Subcutaneous abdominal adipose tissue (tissue), 5 donors: ENCODE measurements at regions not wholly inside any gene's neighbourhood (a gene's known extent, or its start where the extent isn't known, plus 50 kb on each side); places are given as distances from the start of the nearest gene placed in this dataset.
"Not testable (repeated sequence)": the region's sequence is repeated elsewhere in the genome, so short reads cannot be mapped to it uniquely, and the experiment has no call there.

Experiments used
- H3K27ac ChIP-seq: one replicate; pipeline ENCODE4 v1.7.0; 2013; ENCODE audit warnings: low read depth, mild to moderate bottlenecking, inconsistent platforms, low read length, moderate library complexity
- H3K27me3 ChIP-seq, 5 donors: one replicate each; pipeline ENCODE4 v1.7.0; 2013; ENCODE audit warnings: low read length in 5 of 5, inconsistent platforms in 1 of 5; ENCODE audit not compliant: control insufficient read depth in 5 of 5, insufficient read depth in 4 of 5
- H3K36me3 ChIP-seq, 5 donors: one replicate each; pipeline ENCODE4 v1.7.0; 2013; ENCODE audit warnings: low read length in 5 of 5; ENCODE audit not compliant: control insufficient read depth in 5 of 5, insufficient read depth in 5 of 5
- H3K4me1 ChIP-seq, 5 donors: one replicate each; pipeline ENCODE4 v1.7.0; 2013; ENCODE audit warnings: low read length in 5 of 5, mild to moderate bottlenecking in 3 of 5, moderate library complexity in 1 of 5; ENCODE audit not compliant: control insufficient read depth in 5 of 5, insufficient read depth in 5 of 5
- H3K4me3 ChIP-seq, 5 donors: one replicate each; pipeline ENCODE4 v1.7.0; 2013; ENCODE audit warnings: low read length in 5 of 5, low read depth in 1 of 5
- H3K9ac ChIP-seq, 5 donors: one replicate each; pipeline ENCODE4 v1.7.0; 2013; ENCODE audit warnings: low read length in 5 of 5, mild to moderate bottlenecking in 4 of 5, moderate library complexity in 3 of 5
- H3K9me3 ChIP-seq, 5 donors: one replicate each; pipeline ENCODE4 v1.7.0; 2013; ENCODE audit warnings: low read length in 5 of 5; ENCODE audit not compliant: control insufficient read depth in 5 of 5
- donor health status: healthy.
- donor health status: healthy.
- donor health status: healthy.
- donor health status: healthy.
- donor health status: healthy.

- Histone ChIP-seq H3K27ac (no peak overlapping the region), H3K9ac (no peak overlapping the region), H3K4me3 (no peak overlapping the region), H3K9me3 (no peaks in the 10 kb centered on the region), H3K27me3 (no peaks in the 10 kb centered on the region), H3K36me3 (no peaks in the 10 kb centered on the region), H3K4me1 (peaks cover 0 to 21% (median 7%) of the 10 kb centered on the region in 5 donors)
These were observed 58.4 kb upstream of the ATP1B1 start for GRCh38 chr1:169048043-169048442.

- no peak overlapping the region for H3K4me3 ChIP-seq
- H3K36me3 ChIP-seq = no peaks in the 10 kb centered on the region
- no peaks in the 10 kb centered on the region for H3K27me3 ChIP-seq
- H3K9me3 ChIP-seq = no peaks in the 10 kb centered on the region
- no peak overlapping the region for H3K27ac ChIP-seq
- H3K4me1 ChIP-seq = peaks cover 0 to 12% (median 0%) of the 10 kb centered on the region in 5 donors
- H3K9ac ChIP-seq = no peak overlapping the region
These were observed 57.1 kb upstream of the ATP1B1 start for GRCh38 chr1:169049258-169049938.

- Histone ChIP-seq H3K9me3 (no peaks in the 10 kb centered on the region), H3K9ac (no peak overlapping the region), H3K36me3 (no peaks in the 10 kb centered on the region), H3K27me3 (no peaks in the 10 kb centered on the region), H3K27ac (no peak overlapping the region), H3K4me1 (peaks cover 0 to 5% (median 0%) of the 10 kb centered on the region in 5 donors), H3K4me3 (no peak overlapping the region)
These were observed 55.3 kb upstream of the ATP1B1 start for GRCh38 chr1:169051171-169051570.

GRCh38 chr1:169052171-169052570 lies 54.3 kb upstream of the ATP1B1 start:
- not testable (repeated sequence) for H3K4me1 ChIP-seq, H3K36me3 ChIP-seq, H3K27ac ChIP-seq, H3K9ac ChIP-seq, H3K4me3 ChIP-seq, H3K27me3 ChIP-seq, H3K9me3 ChIP-seq

GRCh38 chr1:169052727-169053126 lies 53.8 kb upstream of the ATP1B1 start:
- Histone ChIP-seq H3K27me3 (no peaks in the 10 kb centered on the region), H3K36me3 (no peaks in the 10 kb centered on the region), H3K27ac (no peak overlapping the region), H3K4me3 (no peak overlapping the region), H3K9me3 (no peaks in the 10 kb centered on the region), H3K9ac (no peak overlapping the region), H3K4me1 (peaks cover 0 to 5% (median 0%) of the 10 kb centered on the region in 5 donors)

- no peaks in the 10 kb centered on the region for H3K27me3 ChIP-seq
- no peak overlapping the region for H3K27ac ChIP-seq
- no peaks in the 10 kb centered on the region for H3K9me3 ChIP-seq
- H3K36me3 ChIP-seq = no peaks in the 10 kb centered on the region
- peaks cover 0 to under 1% (median 0%) of the 10 kb centered on the region in 5 donors for H3K4me1 ChIP-seq
- no peak overlapping the region for H3K4me3 ChIP-seq
- H3K9ac ChIP-seq = no peak overlapping the region
These were observed 53.3 kb upstream of the ATP1B1 start for GRCh38 chr1:169053196-169053595.
